PC-3 (cell line): ENCODE measurements at regions not wholly inside any gene's neighbourhood (a gene's known extent, or its start where the extent isn't known, plus 50 kb on each side); places are given as distances from the start of the nearest gene placed in this dataset.

Experiments used
- ATAC-seq: fragments of 200-7000 bp; cut with Tn5 transposase; 2 replicates; pipeline ENCODE4 v1.9.1; 2020; ENCODE audit warnings: mild to moderate bottlenecking, moderate library complexity
- BruUV-seq: library from RNA; stranded (reverse); fragments of 400-500 nt; replicated peaks from 2 replicates; lab custom pipeline; 2021; lab: Mats Ljungman, UMichigan
- CTCF ChIA-PET: fragments of 300-600 bp; sonication (Branson Sonifier 250); formaldehyde crosslinking; loops from one replicate; lab custom pipeline; 2022; ENCODE audit warnings: antibody characterized with exemption; lab: Charles Lee
- POLR2A ChIA-PET: fragments of 300-600 bp; sonication (Branson Sonifier 250); formaldehyde crosslinking; loops from one replicate; lab custom pipeline; 2022; ENCODE audit warnings: antibody characterized with exemption; ENCODE audit not compliant: unreplicated experiment; lab: Charles Lee
- DNase-seq: peaks from one replicate; pipeline ENCODE4 v3.0.0-alpha.2; 2015
- H2AFZ ChIP-seq: fragments of 300-600 bp; sonication (generic); 2 replicates; pipeline ENCODE4 v1.6.0; 2016; ENCODE audit warnings: antibody characterized with exemption, low read length
- H3F3A ChIP-seq: fragments of 300-600 bp; sonication (generic); one replicate; pipeline ENCODE4 v1.6.0; 2017; ENCODE audit warnings: antibody characterized with exemption, low read length, control low read depth, mild to moderate bottlenecking; ENCODE audit not compliant: unreplicated experiment
- H3K27ac ChIP-seq: fragments of 300-600 bp; sonication (generic); 2 replicates; pipeline ENCODE4 v1.5.1; 2016; ENCODE audit warnings: mild to moderate bottlenecking, low read length
- H3K27me3 ChIP-seq: fragments of 300-600 bp; sonication (generic); 2 replicates; pipeline ENCODE4 v1.6.1; 2016; ENCODE audit warnings: low read length, mixed read lengths
- H3K36me3 ChIP-seq: fragments of 300-600 bp; sonication (generic); 2 replicates; pipeline ENCODE4 v1.6.1; 2016; ENCODE audit warnings: low read depth, mixed run types, low read length, mixed read lengths
- H3K4me1 ChIP-seq: fragments of 300-600 bp; sonication (generic); 2 replicates; pipeline ENCODE4 v1.5.1; 2016; ENCODE audit warnings: low read length; ENCODE audit not compliant: insufficient read depth
- H3K4me2 ChIP-seq: fragments of 300-600 bp; sonication (generic); 2 replicates; pipeline ENCODE4 v1.6.0; 2016; ENCODE audit warnings: low read length
- H3K4me3 ChIP-seq: fragments of 300-600 bp; sonication (generic); 2 replicates; pipeline ENCODE4 v1.5.1; 2016; ENCODE audit warnings: mild to moderate bottlenecking, low read length, mixed read lengths
- H3K79me2 ChIP-seq: fragments of 300-600 bp; sonication (generic); 2 replicates; pipeline ENCODE4 v1.6.1; 2017; ENCODE audit warnings: low read length, mixed read lengths
- H3K9ac ChIP-seq: fragments of 300-600 bp; sonication (generic); 2 replicates; pipeline ENCODE4 v1.6.0; 2016; ENCODE audit warnings: mild to moderate bottlenecking, low read length
- H3K9me2 ChIP-seq: fragments of 300-600 bp; sonication (generic); replicated peaks from 2 replicates; pipeline ENCODE4 v1.6.1; 2016; ENCODE audit warnings: mixed run types, low read length, mixed read lengths
- H3K9me3 ChIP-seq: fragments of 300-600 bp; sonication (generic); 2 replicates; pipeline ENCODE4 v1.6.1; 2016; ENCODE audit warnings: low read length, mixed read lengths
- H4K20me1 ChIP-seq: fragments of 300-600 bp; sonication (generic); 2 replicates; pipeline ENCODE4 v1.6.1; 2016; ENCODE audit warnings: low read length, mixed read lengths
- EZH2 ChIP-seq: fragments of 300-600 bp; sonication (generic); IDR thresholded peaks from one replicate; pipeline ENCODE4 v1.6.1; 2017; ENCODE audit warnings: antibody characterized with exemption, mild to moderate bottlenecking, low read length; ENCODE audit not compliant: unreplicated experiment
- EZH2phosphoT487 ChIP-seq: fragments of 300-600 bp; sonication (generic); IDR thresholded peaks from 2 replicates; pipeline ENCODE4 v1.6.1; 2018; ENCODE audit warnings: mild to moderate bottlenecking, antibody characterized with exemption, low read length, borderline replicate concordance
- intact Hi-C: fragments of 100-400 bp; cut with micrococcal nuclease; formaldehyde crosslinking; loops from 2 replicates; pipeline ENCODE4 v1.9.0; 2023
- TF ChIP-seq, protein P1 (sequence below): fragments of 300-600 bp; sonication (generic); conservative IDR thresholded peaks from 2 replicates; pipeline ENCODE4 v1.5.1; 2017; ENCODE audit warnings: antibody characterized with exemption, low read depth, mild to moderate bottlenecking, low read length

DNA sequence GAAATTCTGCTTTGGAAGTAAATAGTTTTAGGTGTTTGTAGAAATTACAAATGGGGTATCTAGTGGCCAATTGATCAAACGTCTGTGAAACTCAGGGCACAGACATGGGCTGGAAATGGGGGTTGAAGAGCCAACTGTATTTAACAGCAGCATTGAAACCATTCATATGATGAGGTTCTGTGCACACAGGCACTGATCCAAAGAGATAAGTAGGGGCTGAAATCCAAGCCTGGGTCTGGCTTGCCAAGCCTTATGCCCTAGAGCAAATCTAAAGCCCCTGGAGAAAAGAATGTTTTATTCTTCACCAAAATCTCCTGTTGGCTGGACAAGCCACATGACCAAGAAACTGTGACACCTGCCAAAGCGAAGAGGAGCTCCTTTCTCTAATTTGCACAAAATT lies 67.6 kb upstream of the ST6GALNAC5 start:
- ATAC-seq (no peak), DNase-seq (no peak)
- no peak overlapping the region for H3K27ac ChIP-seq
- BruUV-seq = no TSS peak
- no peak overlapping the region for H3K4me3 ChIP-seq
- intact Hi-C loops = no loop called here
- POLR2A ChIA-PET = no interaction called here
- H3K27me3 ChIP-seq = no peaks in the 10 kb centered on the region; the same call in 1 of the 2 replicates
- no peaks in the 10 kb centered on the region for H3K9me2 ChIP-seq
- no peak overlapping the region for H3K4me2 ChIP-seq
- TF ChIP-seq EZH2 (no peak), EZH2phosphoT487 (no peak)
- TF ChIP-seq, protein P1, sequence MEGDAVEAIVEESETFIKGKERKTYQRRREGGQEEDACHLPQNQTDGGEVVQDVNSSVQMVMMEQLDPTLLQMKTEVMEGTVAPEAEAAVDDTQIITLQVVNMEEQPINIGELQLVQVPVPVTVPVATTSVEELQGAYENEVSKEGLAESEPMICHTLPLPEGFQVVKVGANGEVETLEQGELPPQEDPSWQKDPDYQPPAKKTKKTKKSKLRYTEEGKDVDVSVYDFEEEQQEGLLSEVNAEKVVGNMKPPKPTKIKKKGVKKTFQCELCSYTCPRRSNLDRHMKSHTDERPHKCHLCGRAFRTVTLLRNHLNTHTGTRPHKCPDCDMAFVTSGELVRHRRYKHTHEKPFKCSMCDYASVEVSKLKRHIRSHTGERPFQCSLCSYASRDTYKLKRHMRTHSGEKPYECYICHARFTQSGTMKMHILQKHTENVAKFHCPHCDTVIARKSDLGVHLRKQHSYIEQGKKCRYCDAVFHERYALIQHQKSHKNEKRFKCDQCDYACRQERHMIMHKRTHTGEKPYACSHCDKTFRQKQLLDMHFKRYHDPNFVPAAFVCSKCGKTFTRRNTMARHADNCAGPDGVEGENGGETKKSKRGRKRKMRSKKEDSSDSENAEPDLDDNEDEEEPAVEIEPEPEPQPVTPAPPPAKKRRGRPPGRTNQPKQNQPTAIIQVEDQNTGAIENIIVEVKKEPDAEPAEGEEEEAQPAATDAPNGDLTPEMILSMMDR = no peak
- H3K36me3 ChIP-seq = no peaks in the 10 kb centered on the region
- H3K4me1 ChIP-seq = no peaks in the 10 kb centered on the region
- H4K20me1 ChIP-seq = no peaks in the 10 kb centered on the region
- H3K79me2 ChIP-seq = no peaks in the 10 kb centered on the region
- H3K9ac ChIP-seq = no peak overlapping the region
- CTCF ChIA-PET = no interaction called here
- no peaks in the 10 kb centered on the region for H3K9me3 ChIP-seq
- no peak overlapping the region for H2AFZ ChIP-seq
- no peaks in the 10 kb centered on the region for H3F3A ChIP-seq

DNA sequence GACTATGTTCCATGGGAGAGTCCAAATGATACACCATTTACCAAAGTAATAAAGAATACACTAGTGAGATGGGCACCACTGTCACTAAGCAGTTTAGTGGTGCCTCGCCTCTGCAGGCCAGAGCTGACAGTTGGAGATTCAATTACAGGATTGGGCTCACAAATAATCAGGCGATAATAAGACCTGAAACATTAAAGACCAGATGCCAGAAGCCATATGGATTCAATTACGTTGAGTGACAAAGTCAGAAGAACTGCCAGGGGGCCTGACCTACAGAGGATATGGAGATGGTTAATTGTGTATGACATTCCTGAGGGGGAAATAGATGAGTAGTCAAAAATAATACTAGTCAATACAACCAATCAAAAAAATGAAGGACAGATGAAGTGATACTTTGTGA lies 65.2 kb upstream of the ST6GALNAC5 start:
- H3K9me2 ChIP-seq = no peaks in the 10 kb centered on the region
- H3K4me1 ChIP-seq = no peaks in the 10 kb centered on the region
- ChIA-PET CTCF (no interaction called here), POLR2A (no interaction called here)
- no peaks in the 10 kb centered on the region for H3K9me3 ChIP-seq
- intact Hi-C loops = no loop called here
- TF ChIP-seq EZH2phosphoT487 (no peak), EZH2 (no peak)
- TF ChIP-seq, protein P1 = no peak
- H3K9ac ChIP-seq = no peak overlapping the region
- H3K27ac ChIP-seq = no peak overlapping the region
- no peaks in the 10 kb centered on the region for H3K36me3 ChIP-seq
- H3K4me2 ChIP-seq = no peak overlapping the region
- no peak overlapping the region for H3K4me3 ChIP-seq
- no peaks in the 10 kb centered on the region for H4K20me1 ChIP-seq
- no peaks in the 10 kb centered on the region for H3K79me2 ChIP-seq
- no peaks in the 10 kb centered on the region; the same call in 1 of the 2 replicates for H3K27me3 ChIP-seq
- H3F3A ChIP-seq = no peaks in the 10 kb centered on the region
- H2AFZ ChIP-seq = no peak overlapping the region
- DNase-seq (no peak), ATAC-seq (no peak)
- no TSS peak for BruUV-seq

DNA sequence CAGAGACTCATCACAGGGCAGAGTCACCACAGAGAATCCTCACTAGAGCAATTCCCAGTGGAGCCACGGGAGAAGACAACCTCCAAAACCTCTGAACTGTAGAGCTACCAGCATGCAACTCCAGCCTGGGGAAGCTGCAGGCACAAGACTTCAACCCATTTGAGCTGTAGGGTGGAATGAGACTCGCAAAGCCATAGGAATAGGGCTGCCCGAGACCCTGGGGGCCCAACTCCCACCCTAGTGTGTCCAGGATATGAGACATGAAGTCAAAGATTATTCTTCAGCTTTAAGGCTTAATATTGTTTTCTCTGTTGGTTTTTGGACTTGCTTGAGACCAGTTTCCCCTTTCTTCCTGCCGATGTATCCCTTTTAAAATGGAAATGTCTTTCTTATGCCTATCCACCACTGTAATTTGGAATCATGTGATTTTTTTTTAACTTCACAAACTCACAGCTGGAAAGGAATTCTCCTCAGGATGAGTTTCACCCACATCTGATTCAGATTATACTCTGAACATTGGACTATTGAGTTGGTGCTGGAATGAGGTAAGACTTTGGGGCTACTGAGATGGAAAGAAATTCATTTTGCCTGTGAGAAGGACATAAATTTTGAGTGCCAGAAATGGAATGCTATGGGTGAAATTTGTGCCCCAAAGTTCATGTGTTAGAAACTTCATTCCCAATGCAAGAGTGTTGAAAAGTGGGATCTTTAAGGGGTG lies 59.6 kb upstream of the ST6GALNAC5 start:
- Histone ChIP-seq H3K4me3 (no peak overlapping the region), H2AFZ (no peak overlapping the region), H3K4me2 (no peak overlapping the region), H3K79me2 (no peaks in the 10 kb centered on the region), H3K9me3 (no peaks in the 10 kb centered on the region), H3K36me3 (no peaks in the 10 kb centered on the region), H3K4me1 (no peaks in the 10 kb centered on the region), H3K27me3 (peaks cover 11% of the 10 kb centered on the region), H3F3A (no peaks in the 10 kb centered on the region), H3K9ac (no peak overlapping the region), H4K20me1 (no peaks in the 10 kb centered on the region), H3K27ac (no peak overlapping the region), H3K9me2 (no peaks in the 10 kb centered on the region)
- no TSS peak for BruUV-seq
- ChIA-PET CTCF (no interaction called here), POLR2A (no interaction called here)
- TF ChIP-seq EZH2phosphoT487 (no peak), EZH2 (no peak)
- TF ChIP-seq, protein P1 = no peak
- no peak for ATAC-seq
- DNase-seq = no peak
- intact Hi-C loops = no loop called here
